Dendritic cell treated with granulocyte-macrophage colony-stimulating factor and Interleukin-4, amounts not matched to agents 40 ng/mL and 50 ng/mL, for 4 days (primary cell): ENCODE measurements at regions not wholly inside any gene's neighbourhood (a gene's known extent, or its start where the extent isn't known, plus 50 kb on each side); places are given as distances from the start of the nearest gene placed in this dataset.

ENCODE experiments used
- H3K27ac Mint-ChIP-seq: one replicate; pipeline ENCODE4 v1.8.0; 2022; ENCODE audit warnings: mild to moderate bottlenecking, mixed read lengths
- H3K27me3 Mint-ChIP-seq: one replicate; pipeline ENCODE4 v1.8.0; 2022; ENCODE audit warnings: mild to moderate bottlenecking, mixed read lengths
- H3K36me3 Mint-ChIP-seq: one replicate; pipeline ENCODE4 v1.8.0; 2022; ENCODE audit warnings: low read depth, mixed read lengths
- H3K4me1 Mint-ChIP-seq: one replicate; pipeline ENCODE4 v1.8.0; 2022; ENCODE audit warnings: low read depth, mixed read lengths
- H3K4me3 Mint-ChIP-seq: one replicate; pipeline ENCODE4 v1.8.0; 2022; ENCODE audit warnings: mild to moderate bottlenecking, moderate library complexity, mixed read lengths
- H3K9me3 Mint-ChIP-seq: one replicate; pipeline ENCODE4 v1.8.0; 2022; ENCODE audit warnings: mixed read lengths
- intact Hi-C: fragments of 100-400 bp; cut with micrococcal nuclease; formaldehyde crosslinking; loops from one replicate; pipeline ENCODE4 v1.15.0; 2022

DNA sequence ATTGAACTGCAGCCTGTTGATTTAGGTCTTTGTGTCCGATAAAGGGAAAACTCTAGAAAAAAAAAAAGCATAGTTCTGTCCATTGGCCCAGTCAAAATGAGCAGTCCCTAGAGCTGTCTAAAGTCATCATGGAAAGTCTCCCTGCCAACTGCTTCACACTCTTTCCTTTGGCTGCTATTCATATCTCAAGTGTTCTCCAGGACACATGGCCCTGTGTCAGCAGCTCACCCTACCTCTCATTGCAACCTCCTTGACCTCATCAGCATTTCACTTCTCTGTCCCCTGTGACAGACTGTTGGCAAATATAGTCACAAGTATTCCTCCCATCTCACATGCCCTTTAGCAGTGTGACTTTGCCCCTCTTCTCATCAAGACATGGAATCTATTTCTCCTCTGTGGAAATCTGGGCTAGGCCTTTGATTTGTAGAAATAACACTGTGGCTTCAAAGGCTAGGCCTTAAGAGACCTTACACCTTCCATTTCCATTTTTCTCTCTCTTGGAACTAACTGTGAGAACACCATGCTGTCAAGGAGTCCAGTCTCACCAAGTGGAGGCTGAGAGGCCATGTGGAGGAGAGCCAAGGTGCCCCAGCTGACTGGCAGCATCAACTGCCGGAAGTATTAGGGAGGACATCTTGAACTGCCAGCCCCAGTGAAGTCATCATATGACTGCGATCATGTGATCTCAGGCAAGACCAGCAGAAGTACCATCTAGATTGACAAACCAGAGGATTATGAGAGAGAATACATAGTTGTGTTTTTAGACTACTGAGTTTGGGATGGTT, 149.4 kb upstream of the TARS1 start:
- Mint-ChIP-seq H3K4me3 (no peak overlapping the region), H3K27ac (no peak overlapping the region), H3K4me1 (peaks cover 4% of the 10 kb centered on the region), H3K9me3 (peaks cover 31% of the 10 kb centered on the region), H3K36me3 (no peaks in the 10 kb centered on the region), H3K27me3 (peaks cover 5% of the 10 kb centered on the region)
- intact Hi-C loops, result no loop called here

- intact Hi-C loops, result no loop called here
- Mint-ChIP-seq H3K27ac (peak overlapping the region; percentile 17), H3K4me1 (peaks cover 28% of the 10 kb centered on the region), H3K27me3 (peaks cover 8% of the 10 kb centered on the region), H3K9me3 (peaks cover 26% of the 10 kb centered on the region), H3K36me3 (no peaks in the 10 kb centered on the region), H3K4me3 (no peak overlapping the region)
Measured at GRCh38 chr5:33297760-33298216, 143.0 kb upstream of the TARS1 start.

- intact Hi-C loops, result loop anchor here (5.0 kb wide), 1 partner anchor 57 kb away; no protein-coding TSS in a partner anchor
- peak overlapping the region; percentile 92 for H3K27ac Mint-ChIP-seq
- H3K36me3 Mint-ChIP-seq, result no peaks in the 10 kb centered on the region
- H3K4me1 Mint-ChIP-seq, result peaks cover 32% of the 10 kb centered on the region
- peaks cover 4% of the 10 kb centered on the region for H3K27me3 Mint-ChIP-seq
- peak overlapping the region; percentile 26 for H3K4me3 Mint-ChIP-seq
- H3K9me3 Mint-ChIP-seq, result peaks cover 15% of the 10 kb centered on the region
Measured at GRCh38 chr5:33299621-33300208, 141.1 kb upstream of the TARS1 start.

- Mint-ChIP-seq H3K27me3 (peaks cover 4% of the 10 kb centered on the region), H3K4me3 (peak overlapping the region; percentile 26), H3K9me3 (peaks cover 15% of the 10 kb centered on the region), H3K36me3 (no peaks in the 10 kb centered on the region), H3K27ac (peak overlapping the region; percentile 92), H3K4me1 (peaks cover 32% of the 10 kb centered on the region)
- intact Hi-C loops, result loop anchor here (5.0 kb wide), 1 partner anchor 58 kb away; no protein-coding TSS in a partner anchor
Measured at GRCh38 chr5:33300209-33300742, 140.5 kb upstream of the TARS1 start.

DNA sequence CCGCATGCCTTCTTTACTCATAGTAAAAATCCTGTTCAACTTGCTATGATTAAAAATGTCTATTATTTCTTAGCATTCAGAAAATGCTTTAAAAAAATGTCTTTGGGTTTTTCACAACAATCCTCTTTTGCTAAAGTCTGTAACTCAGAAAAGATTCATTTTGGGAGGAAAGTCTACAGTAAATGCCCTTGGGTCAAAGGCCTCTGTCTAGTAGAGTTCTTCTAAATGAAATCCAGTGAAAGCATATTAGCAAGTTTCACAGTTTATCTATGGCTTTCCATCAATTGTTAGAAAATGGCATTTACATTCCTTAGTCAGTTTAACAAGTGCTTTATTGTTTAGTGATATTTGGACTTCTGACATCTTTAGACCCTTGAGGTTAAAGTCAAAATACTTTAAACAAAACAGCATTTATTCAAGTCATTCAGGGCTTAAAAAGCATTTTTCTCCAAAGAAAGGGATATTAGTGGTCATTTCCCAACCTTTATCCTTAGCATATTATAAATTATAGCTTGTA, 137.1 kb upstream of the TARS1 start:
- Mint-ChIP-seq H3K9me3 (peaks cover 9% of the 10 kb centered on the region), H3K36me3 (no peaks in the 10 kb centered on the region), H3K4me3 (no peak overlapping the region), H3K27ac (no peak overlapping the region), H3K27me3 (peaks cover 4% of the 10 kb centered on the region), H3K4me1 (peaks cover 36% of the 10 kb centered on the region)
- intact Hi-C loops, result loop anchor here (5.0 kb wide), 1 partner anchor 61 kb away; no protein-coding TSS in a partner anchor

DNA sequence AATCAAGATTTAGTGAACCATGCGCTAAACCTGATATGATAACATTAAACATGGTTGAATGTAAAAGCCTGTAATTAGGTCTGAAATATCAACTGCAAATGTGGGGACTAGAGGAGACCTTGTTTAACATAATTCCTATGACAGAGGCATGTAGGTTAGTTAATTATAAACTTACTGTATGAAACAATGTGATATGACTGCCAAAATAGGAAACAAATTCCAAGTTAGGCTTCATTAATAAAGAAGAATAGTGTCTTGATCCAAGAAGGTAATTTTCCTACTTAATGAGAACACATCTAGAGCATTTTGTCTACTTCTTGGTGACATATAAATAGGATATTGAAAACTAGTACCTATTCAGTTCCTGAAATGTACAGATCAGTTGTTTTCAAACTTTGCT, 136.2 kb upstream of the TARS1 start:
- no peaks in the 10 kb centered on the region for H3K36me3 Mint-ChIP-seq
- peaks cover 30% of the 10 kb centered on the region for H3K4me1 Mint-ChIP-seq
- H3K27me3 Mint-ChIP-seq, result peaks cover 4% of the 10 kb centered on the region
- no peak overlapping the region for H3K4me3 Mint-ChIP-seq
- intact Hi-C loops, result loop anchor here (5.0 kb wide), 1 partner anchor 62 kb away; no protein-coding TSS in a partner anchor
- H3K9me3 Mint-ChIP-seq, result peaks cover 9% of the 10 kb centered on the region
- no peak overlapping the region for H3K27ac Mint-ChIP-seq

GRCh38 chr5:33305572-33305971, 135.2 kb upstream of the TARS1 start:
- Mint-ChIP-seq H3K4me3 (no peak overlapping the region), H3K27ac (peak overlapping the region; percentile 9), H3K9me3 (peaks cover 9% of the 10 kb centered on the region), H3K27me3 (peaks cover 4% of the 10 kb centered on the region), H3K4me1 (peaks cover 20% of the 10 kb centered on the region), H3K36me3 (no peaks in the 10 kb centered on the region)
- intact Hi-C loops, result no loop called here

- peaks cover 9% of the 10 kb centered on the region for H3K9me3 Mint-ChIP-seq
- peaks cover 4% of the 10 kb centered on the region for H3K27me3 Mint-ChIP-seq
- intact Hi-C loops, result no loop called here
- no peak overlapping the region for H3K27ac Mint-ChIP-seq
- H3K4me1 Mint-ChIP-seq, result peaks cover 17% of the 10 kb centered on the region
- H3K36me3 Mint-ChIP-seq, result no peaks in the 10 kb centered on the region
- H3K4me3 Mint-ChIP-seq, result no peak overlapping the region
Measured at GRCh38 chr5:33306758-33307157, 134.0 kb upstream of the TARS1 start.

- Mint-ChIP-seq H3K27me3 (no peaks in the 10 kb centered on the region), H3K4me1 (peaks cover 10% of the 10 kb centered on the region), H3K4me3 (no peak overlapping the region), H3K9me3 (peaks cover 7% of the 10 kb centered on the region), H3K27ac (no peak overlapping the region), H3K36me3 (no peaks in the 10 kb centered on the region)
- intact Hi-C loops, result no loop called here
Measured at GRCh38 chr5:33308586-33308985, 132.2 kb upstream of the TARS1 start.

GRCh38 chr5:33309068-33309467, 131.7 kb upstream of the TARS1 start:
- Mint-ChIP-seq H3K27ac (no peak overlapping the region), H3K27me3 (no peaks in the 10 kb centered on the region), H3K4me1 (peaks cover 10% of the 10 kb centered on the region), H3K36me3 (no peaks in the 10 kb centered on the region), H3K4me3 (no peak overlapping the region), H3K9me3 (peaks cover 7% of the 10 kb centered on the region)
- intact Hi-C loops, result no loop called here

- intact Hi-C loops, result no loop called here
- Mint-ChIP-seq H3K4me3 (no peak overlapping the region), H3K27ac (no peak overlapping the region), H3K36me3 (no peaks in the 10 kb centered on the region), H3K27me3 (no peaks in the 10 kb centered on the region), H3K9me3 (peaks cover 7% of the 10 kb centered on the region), H3K4me1 (peaks cover 10% of the 10 kb centered on the region)
Measured at GRCh38 chr5:33309536-33310345, 131.0 kb upstream of the TARS1 start.

DNA sequence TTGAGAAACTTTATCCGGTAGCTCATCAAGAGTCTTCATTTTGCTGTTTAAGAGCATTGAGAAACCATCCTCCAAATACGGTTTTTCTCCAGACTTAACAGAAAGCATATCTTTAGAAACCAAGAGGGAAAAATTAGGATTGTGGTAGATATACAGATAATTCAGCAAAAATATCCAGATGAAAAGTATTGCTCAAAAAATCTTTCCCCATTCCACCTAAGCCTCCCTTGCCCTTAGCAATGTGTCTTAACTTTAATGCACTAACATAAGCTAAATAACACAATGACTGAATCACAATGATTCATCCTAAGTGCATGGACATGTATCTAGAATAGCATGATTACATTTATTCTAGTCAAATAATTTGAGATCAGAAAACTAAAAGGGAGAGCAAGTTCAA, 130.3 kb upstream of the TARS1 start:
- H3K9me3 Mint-ChIP-seq, result peaks cover 7% of the 10 kb centered on the region
- intact Hi-C loops, result no loop called here
- no peak overlapping the region for H3K4me3 Mint-ChIP-seq
- H3K27me3 Mint-ChIP-seq, result no peaks in the 10 kb centered on the region
- no peaks in the 10 kb centered on the region for H3K36me3 Mint-ChIP-seq
- no peak overlapping the region for H3K27ac Mint-ChIP-seq
- peaks cover 10% of the 10 kb centered on the region for H3K4me1 Mint-ChIP-seq

DNA sequence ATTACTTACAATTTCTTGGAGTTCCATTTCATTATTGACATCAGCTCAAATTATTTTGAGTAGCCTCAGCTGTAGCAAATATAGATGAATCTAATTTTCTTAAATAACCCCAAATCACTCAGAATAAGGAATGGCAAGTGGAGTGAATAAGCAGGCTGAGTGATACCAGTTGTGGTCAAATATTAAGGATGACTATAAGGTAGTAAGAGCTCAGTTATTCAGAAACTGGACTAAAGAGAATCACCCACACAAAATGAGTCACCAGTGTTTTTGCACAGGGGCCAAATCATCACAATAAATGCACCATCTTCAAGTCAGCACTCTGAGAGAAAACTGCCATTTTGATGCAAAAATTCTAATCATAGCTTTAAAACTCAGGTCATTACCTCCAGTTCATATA, 128.9 kb upstream of the TARS1 start:
- peaks cover 7% of the 10 kb centered on the region for H3K9me3 Mint-ChIP-seq
- intact Hi-C loops, result no loop called here
- H3K4me1 Mint-ChIP-seq, result peaks cover 5% of the 10 kb centered on the region
- H3K27ac Mint-ChIP-seq, result peak overlapping the region; percentile 63
- H3K36me3 Mint-ChIP-seq, result no peaks in the 10 kb centered on the region
- H3K4me3 Mint-ChIP-seq, result no peak overlapping the region
- H3K27me3 Mint-ChIP-seq, result no peaks in the 10 kb centered on the region
